SK-N-SH (cell line): ENCODE measurements at regions not wholly inside any gene's neighbourhood (a gene's known extent, or its start where the extent isn't known, plus 50 kb on each side); places are given as distances from the start of the nearest gene placed in this dataset.

Source experiments
- CTCF ChIA-PET: fragments of 300-600, 350-600 bp; formaldehyde crosslinking; extraction: SDS; loops from one replicate; lab custom pipeline; 2021; lab: Yijun Ruan, JAX
- POLR2A ChIA-PET: fragments of 350-600 bp; sonication (Branson Sonifier 250); formaldehyde crosslinking; extraction: SDS; loops from one replicate; lab custom pipeline; 2020; ENCODE audit warnings: antibody characterized with exemption, inconsistent platforms; lab: Yijun Ruan, JAX
- DNase-seq: peaks from one replicate; pipeline ENCODE4 v3.0.0; 2012
- H2AFZ ChIP-seq: fragments of 200-600 bp; sonication (generic); 2 replicates; pipeline ENCODE4 v1.8.1; 2016; ENCODE audit warnings: antibody characterized with exemption, mild to moderate bottlenecking, low read depth
- H3F3A ChIP-seq: fragments of 200-600 bp; sonication (generic); replicated peaks from 2 replicates; pipeline ENCODE3; 2016; ENCODE audit warnings: antibody characterized with exemption, mild to moderate bottlenecking; ENCODE audit not compliant: insufficient read depth
- H3K27ac ChIP-seq, 2 experiments: fragments of 200-500 bp in 1 of 2; fragments of 200-600 bp in 1 of 2; sonication (Bioruptor generic) in 1 of 2; sonication (generic), shearing (Covaris generic) in 1 of 2; 2 replicates each; pipeline versions ENCODE4 v1.5.1 to v1.6.1; 2014 to 2016; ENCODE audit warnings: low read depth in 2 of 2, inconsistent platforms in 1 of 2, low read length in 1 of 2, mild to moderate bottlenecking in 1 of 2, mixed read lengths in 1 of 2
- H3K27me3 ChIP-seq: fragments of 200-600 bp; sonication (generic), shearing (Covaris generic); 2 replicates; pipeline ENCODE4 v1.6.1; 2016; ENCODE audit warnings: mixed run types; ENCODE audit not compliant: insufficient read depth
- H3K36me3 ChIP-seq, 2 experiments: fragments of 200-500 bp in 1 of 2; fragments of 200-600 bp in 1 of 2; sonication (Bioruptor generic) in 1 of 2; sonication (generic) in 1 of 2; replicated peaks in 1 of 2; 2 replicates each; pipeline versions ENCODE3 to v1.5.1; 2014 to 2016; ENCODE audit warnings: low read length in 1 of 2, mild to moderate bottlenecking in 1 of 2; ENCODE audit not compliant: insufficient read depth in 2 of 2, control insufficient read depth in 1 of 2
- H3K4me1 ChIP-seq, 2 experiments: fragments of 200-500 bp in 1 of 2; fragments of 200-600 bp in 1 of 2; sonication (Bioruptor generic) in 1 of 2; sonication (generic), shearing (Covaris generic) in 1 of 2; 2 replicates each; pipeline versions ENCODE4 v1.5.1 to v1.6.1; 2014 to 2016; ENCODE audit warnings: low read depth in 1 of 2, low read length in 1 of 2, mixed run types in 1 of 2; ENCODE audit not compliant: insufficient read depth in 2 of 2, control insufficient read depth in 1 of 2
- H3K4me2 ChIP-seq: fragments of 200-600 bp; sonication (generic), shearing (Covaris generic); 2 replicates; pipeline ENCODE4 v1.6.1; 2017; ENCODE audit warnings: mixed run types
- H3K4me3 ChIP-seq, 2 experiments: fragments of 200-500 bp in 1 of 2; fragments of 200-600 bp in 1 of 2; sonication (Bioruptor generic) in 1 of 2; sonication (generic), shearing (Covaris generic) in 1 of 2; 2 replicates each; pipeline versions ENCODE4 v1.5.1 to v1.8.1; 2014 to 2016; ENCODE audit warnings: low read depth in 2 of 2, inconsistent platforms in 1 of 2, low read length in 1 of 2, mild to moderate bottlenecking in 1 of 2, mixed read lengths in 1 of 2, moderate library complexity in 1 of 2
- H3K79me2 ChIP-seq: fragments of 200-600 bp; sonication (generic); 2 replicates; pipeline ENCODE4 v1.8.1; 2017; ENCODE audit warnings: mild to moderate bottlenecking; ENCODE audit not compliant: insufficient read depth
- H3K9ac ChIP-seq: fragments of 200-600 bp; sonication (generic); 2 replicates; pipeline ENCODE4 v1.6.1; 2017; ENCODE audit warnings: mixed run types
- H3K9me2 ChIP-seq: fragments of 200-600 bp; sonication (generic); 2 replicates; pipeline ENCODE4 v1.6.1; 2017; ENCODE audit warnings: mixed run types
- H3K9me3 ChIP-seq: fragments of 200-600 bp; sonication (generic); 2 replicates; pipeline ENCODE4 v1.6.1; 2017; ENCODE audit warnings: mixed run types, mild to moderate bottlenecking, moderate library complexity
- H4K20me1 ChIP-seq: fragments of 200-600 bp; sonication (generic); 2 replicates; pipeline ENCODE4 v1.6.1; 2017; ENCODE audit warnings: mild to moderate bottlenecking, mixed run types; ENCODE audit not compliant: insufficient read depth
- ELF1 ChIP-seq: IDR thresholded peaks from 2 replicates; pipeline ENCODE4 v1.4.0; 2012
- EP300 ChIP-seq, 2 experiments: IDR thresholded peaks; 2 replicates each; pipeline versions ENCODE4 v1.4.0 to v1.6.1; 2012; ENCODE audit warnings: borderline replicate concordance in 1 of 2, low read depth in 1 of 2, low read length in 1 of 2
- FOSL2 ChIP-seq: IDR thresholded peaks from 2 replicates; pipeline ENCODE4 v1.4.0; 2012; ENCODE audit warnings: low read depth, mild to moderate bottlenecking, moderate library complexity, borderline replicate concordance
- GABPA ChIP-seq: IDR thresholded peaks from 2 replicates; pipeline ENCODE4 v1.4.0; 2012; ENCODE audit warnings: low read depth, mild to moderate bottlenecking
- JUND ChIP-seq: IDR thresholded peaks from 2 replicates; pipeline ENCODE4 v1.4.0; 2012
- NFIC ChIP-seq: IDR thresholded peaks from 2 replicates; pipeline ENCODE4 v1.4.0; 2012; ENCODE audit warnings: borderline replicate concordance
- PBX3 ChIP-seq: IDR thresholded peaks from 2 replicates; pipeline ENCODE4; 2012
- POLR2AphosphoS5 ChIP-seq: IDR thresholded peaks from 2 replicates; pipeline ENCODE4 v1.6.1; 2012; ENCODE audit warnings: low read depth, low read length
- RCOR1 ChIP-seq: fragments of 150-350 bp; IDR thresholded peaks from 2 replicates; pipeline ENCODE4 v1.6.1; 2017; ENCODE audit warnings: antibody characterized with exemption, low read length
- RFX5 ChIP-seq: IDR thresholded peaks from 2 replicates; pipeline ENCODE4 v1.6.1; 2012; ENCODE audit warnings: mild to moderate bottlenecking, improper control_type of control experiment, low read length
- TAF1 ChIP-seq: IDR thresholded peaks from 2 replicates; pipeline ENCODE4 v1.6.1; 2012; ENCODE audit warnings: low read depth, mild to moderate bottlenecking, low read length, moderate library complexity, borderline replicate concordance
- TCF12 ChIP-seq: IDR thresholded peaks from 2 replicates; pipeline ENCODE4 v1.4.0; 2012
- YY1 ChIP-seq: IDR thresholded peaks from 2 replicates; pipeline ENCODE4 v1.4.0; 2012; ENCODE audit warnings: low read depth, mild to moderate bottlenecking
- WGBS: methylation state at CpG from one replicate; pipeline ENCODE4 v1.1.6; 2017; ENCODE audit warnings: low lambda C conversion rate; 5-methylcytosine and 5-hydroxymethylcytosine counted together
- TF ChIP-seq, protein P1 (sequence below): fragments of 150-350 bp; IDR thresholded peaks from 2 replicates; pipeline ENCODE4 v1.6.1; 2017; ENCODE audit warnings: antibody characterized with exemption, low read length, low read depth, borderline replicate concordance
- TF ChIP-seq, protein P2 (sequence below): fragments of 150-350 bp; IDR thresholded peaks from 2 replicates; pipeline ENCODE4 v1.6.1; 2016; ENCODE audit warnings: mild to moderate bottlenecking, low read depth, low read length
- TF ChIP-seq, protein P3 (sequence below): IDR thresholded peaks from 2 replicates; pipeline ENCODE4 v1.4.0; 2012; ENCODE audit warnings: low read depth, borderline replicate concordance
- TF ChIP-seq, protein P4 (sequence below): fragments of 200-600 bp; sonication (generic); IDR thresholded peaks from 2 replicates; pipeline ENCODE4 v1.6.1; 2017; ENCODE audit warnings: antibody characterized with exemption, mild to moderate bottlenecking, moderate library complexity

- Histone ChIP-seq H3K27me3 (no peaks in the 10 kb centered on the region), H4K20me1 (no peaks in the 10 kb centered on the region), H3K9me3 (no peaks in the 10 kb centered on the region), H3K9me2 (no peaks in the 10 kb centered on the region), H3K4me2 (0 out of 2 replicates have a peak overlapping the region, but pooled peaks have one; percentile 78), H3K4me1 (peaks cover 4 to 7% of the 10 kb centered on the region in 2 experiments; a peak in 3 of 4 replicates), H2AFZ (no peak overlapping the region), H3K4me3 (no peak overlapping the region), H3K36me3 (no peaks in the 10 kb centered on the region), H3K9ac (peak overlapping the region; percentile 58; the same call in 1 of the 2 replicates), H3K79me2 (peaks cover 14% of the 10 kb centered on the region; the same call in 1 of the 2 replicates), H3K27ac (peak overlapping the region; percentile 72 to 99), H3F3A (peaks cover 67% of the 10 kb centered on the region)
- no peak for TF ChIP-seq FOSL2
- no peak for TF ChIP-seq RFX5
- no peak for TF ChIP-seq PBX3
- TF ChIP-seq, protein P1, sequence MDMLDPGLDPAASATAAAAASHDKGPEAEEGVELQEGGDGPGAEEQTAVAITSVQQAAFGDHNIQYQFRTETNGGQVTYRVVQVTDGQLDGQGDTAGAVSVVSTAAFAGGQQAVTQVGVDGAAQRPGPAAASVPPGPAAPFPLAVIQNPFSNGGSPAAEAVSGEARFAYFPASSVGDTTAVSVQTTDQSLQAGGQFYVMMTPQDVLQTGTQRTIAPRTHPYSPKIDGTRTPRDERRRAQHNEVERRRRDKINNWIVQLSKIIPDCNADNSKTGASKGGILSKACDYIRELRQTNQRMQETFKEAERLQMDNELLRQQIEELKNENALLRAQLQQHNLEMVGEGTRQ, result no peak
- TF ChIP-seq ELF1, result no peak
- TF ChIP-seq, protein P2, sequence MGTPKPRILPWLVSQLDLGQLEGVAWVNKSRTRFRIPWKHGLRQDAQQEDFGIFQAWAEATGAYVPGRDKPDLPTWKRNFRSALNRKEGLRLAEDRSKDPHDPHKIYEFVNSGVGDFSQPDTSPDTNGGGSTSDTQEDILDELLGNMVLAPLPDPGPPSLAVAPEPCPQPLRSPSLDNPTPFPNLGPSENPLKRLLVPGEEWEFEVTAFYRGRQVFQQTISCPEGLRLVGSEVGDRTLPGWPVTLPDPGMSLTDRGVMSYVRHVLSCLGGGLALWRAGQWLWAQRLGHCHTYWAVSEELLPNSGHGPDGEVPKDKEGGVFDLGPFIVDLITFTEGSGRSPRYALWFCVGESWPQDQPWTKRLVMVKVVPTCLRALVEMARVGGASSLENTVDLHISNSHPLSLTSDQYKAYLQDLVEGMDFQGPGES, result no peak
- TF ChIP-seq YY1, result no peak
- TF ChIP-seq TAF1, result no peak
- TF ChIP-seq EP300 (IDR thresholded peaks at IDR 0.05; ENCODE audit: borderline replicate concordance in 1 of 2, low read depth in 1 of 2, low read length in 1 of 2), result no peak
- TF ChIP-seq, protein P3, sequence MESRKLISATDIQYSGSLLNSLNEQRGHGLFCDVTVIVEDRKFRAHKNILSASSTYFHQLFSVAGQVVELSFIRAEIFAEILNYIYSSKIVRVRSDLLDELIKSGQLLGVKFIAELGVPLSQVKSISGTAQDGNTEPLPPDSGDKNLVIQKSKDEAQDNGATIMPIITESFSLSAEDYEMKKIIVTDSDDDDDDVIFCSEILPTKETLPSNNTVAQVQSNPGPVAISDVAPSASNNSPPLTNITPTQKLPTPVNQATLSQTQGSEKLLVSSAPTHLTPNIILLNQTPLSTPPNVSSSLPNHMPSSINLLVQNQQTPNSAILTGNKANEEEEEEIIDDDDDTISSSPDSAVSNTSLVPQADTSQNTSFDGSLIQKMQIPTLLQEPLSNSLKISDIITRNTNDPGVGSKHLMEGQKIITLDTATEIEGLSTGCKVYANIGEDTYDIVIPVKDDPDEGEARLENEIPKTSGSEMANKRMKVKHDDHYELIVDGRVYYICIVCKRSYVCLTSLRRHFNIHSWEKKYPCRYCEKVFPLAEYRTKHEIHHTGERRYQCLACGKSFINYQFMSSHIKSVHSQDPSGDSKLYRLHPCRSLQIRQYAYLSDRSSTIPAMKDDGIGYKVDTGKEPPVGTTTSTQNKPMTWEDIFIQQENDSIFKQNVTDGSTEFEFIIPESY, result no peak
- TF ChIP-seq, protein P4, sequence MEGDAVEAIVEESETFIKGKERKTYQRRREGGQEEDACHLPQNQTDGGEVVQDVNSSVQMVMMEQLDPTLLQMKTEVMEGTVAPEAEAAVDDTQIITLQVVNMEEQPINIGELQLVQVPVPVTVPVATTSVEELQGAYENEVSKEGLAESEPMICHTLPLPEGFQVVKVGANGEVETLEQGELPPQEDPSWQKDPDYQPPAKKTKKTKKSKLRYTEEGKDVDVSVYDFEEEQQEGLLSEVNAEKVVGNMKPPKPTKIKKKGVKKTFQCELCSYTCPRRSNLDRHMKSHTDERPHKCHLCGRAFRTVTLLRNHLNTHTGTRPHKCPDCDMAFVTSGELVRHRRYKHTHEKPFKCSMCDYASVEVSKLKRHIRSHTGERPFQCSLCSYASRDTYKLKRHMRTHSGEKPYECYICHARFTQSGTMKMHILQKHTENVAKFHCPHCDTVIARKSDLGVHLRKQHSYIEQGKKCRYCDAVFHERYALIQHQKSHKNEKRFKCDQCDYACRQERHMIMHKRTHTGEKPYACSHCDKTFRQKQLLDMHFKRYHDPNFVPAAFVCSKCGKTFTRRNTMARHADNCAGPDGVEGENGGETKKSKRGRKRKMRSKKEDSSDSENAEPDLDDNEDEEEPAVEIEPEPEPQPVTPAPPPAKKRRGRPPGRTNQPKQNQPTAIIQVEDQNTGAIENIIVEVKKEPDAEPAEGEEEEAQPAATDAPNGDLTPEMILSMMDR, result no peak
- no peak for TF ChIP-seq RCOR1
- no peak for TF ChIP-seq NFIC
- TF ChIP-seq TCF12, result no peak
- TF ChIP-seq POLR2AphosphoS5, result no peak
- TF ChIP-seq JUND, result no peak
- TF ChIP-seq GABPA, result no peak
- ChIA-PET POLR2A (interaction anchor here (0.8 to 10.1 kb wide), 9 partner anchors 11 to 1596 kb away, joined by 3 to 218 read pairs (median 24); a partner anchor contains a TSS), CTCF (interaction anchor here (1.3 kb wide), 1 partner anchor 1760 kb away, joined by 3 read pairs; no protein-coding TSS in a partner anchor)
- WGBS, result 89% methylated on average over 14 of the region's 14 CpGs
- DNase-seq, result no peak
Observed at GRCh38 chr6:27812805-27813492, 99.2 kb downstream of the OR2B2 start.
